ENCODE measurements at regions not wholly inside any gene's neighbourhood (a gene's known extent, or its start where the extent isn't known, plus 50 kb on each side); places are given as distances from the start of the nearest gene placed in this dataset.

DNA sequence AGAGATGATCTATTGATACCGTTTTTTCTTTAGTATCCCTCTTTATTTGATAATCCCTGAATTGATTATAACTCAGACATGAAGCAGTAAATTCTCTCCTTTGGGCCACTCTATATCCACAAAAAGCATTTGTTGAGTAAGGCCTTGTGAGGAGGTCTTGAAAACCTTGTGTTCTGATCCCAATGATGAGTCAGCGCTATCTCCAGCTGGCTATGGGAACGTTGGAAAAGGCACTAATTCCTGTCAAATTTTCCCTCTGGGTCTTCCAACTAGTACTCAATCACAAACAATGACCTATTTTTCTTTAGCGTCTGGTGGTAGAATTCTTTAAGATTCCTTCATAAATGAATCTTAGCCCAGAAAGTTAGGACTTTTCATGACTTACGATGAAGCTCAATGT lies 168.4 kb upstream of the LRIG3 start:
- TF ChIP-seq, protein P1, sequence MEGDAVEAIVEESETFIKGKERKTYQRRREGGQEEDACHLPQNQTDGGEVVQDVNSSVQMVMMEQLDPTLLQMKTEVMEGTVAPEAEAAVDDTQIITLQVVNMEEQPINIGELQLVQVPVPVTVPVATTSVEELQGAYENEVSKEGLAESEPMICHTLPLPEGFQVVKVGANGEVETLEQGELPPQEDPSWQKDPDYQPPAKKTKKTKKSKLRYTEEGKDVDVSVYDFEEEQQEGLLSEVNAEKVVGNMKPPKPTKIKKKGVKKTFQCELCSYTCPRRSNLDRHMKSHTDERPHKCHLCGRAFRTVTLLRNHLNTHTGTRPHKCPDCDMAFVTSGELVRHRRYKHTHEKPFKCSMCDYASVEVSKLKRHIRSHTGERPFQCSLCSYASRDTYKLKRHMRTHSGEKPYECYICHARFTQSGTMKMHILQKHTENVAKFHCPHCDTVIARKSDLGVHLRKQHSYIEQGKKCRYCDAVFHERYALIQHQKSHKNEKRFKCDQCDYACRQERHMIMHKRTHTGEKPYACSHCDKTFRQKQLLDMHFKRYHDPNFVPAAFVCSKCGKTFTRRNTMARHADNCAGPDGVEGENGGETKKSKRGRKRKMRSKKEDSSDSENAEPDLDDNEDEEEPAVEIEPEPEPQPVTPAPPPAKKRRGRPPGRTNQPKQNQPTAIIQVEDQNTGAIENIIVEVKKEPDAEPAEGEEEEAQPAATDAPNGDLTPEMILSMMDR (IDR thresholded peaks at IDR 0.05): no peak
- no peak for TF ChIP-seq POLR2AphosphoS5 (IDR thresholded peaks at IDR 0.05)
- no peak for TF ChIP-seq POLR2A (IDR thresholded peaks at IDR 0.05)

Data from stomach (tissue), 4 donors.